ENCODE measurements at regions not wholly inside any gene's neighbourhood (a gene's known extent, or its start where the extent isn't known, plus 50 kb on each side); places are given as distances from the start of the nearest gene placed in this dataset.
"Not testable (repeated sequence)": the region's sequence is repeated elsewhere in the genome, so short reads cannot be mapped to it uniquely, and the experiment has no call there.

DNA sequence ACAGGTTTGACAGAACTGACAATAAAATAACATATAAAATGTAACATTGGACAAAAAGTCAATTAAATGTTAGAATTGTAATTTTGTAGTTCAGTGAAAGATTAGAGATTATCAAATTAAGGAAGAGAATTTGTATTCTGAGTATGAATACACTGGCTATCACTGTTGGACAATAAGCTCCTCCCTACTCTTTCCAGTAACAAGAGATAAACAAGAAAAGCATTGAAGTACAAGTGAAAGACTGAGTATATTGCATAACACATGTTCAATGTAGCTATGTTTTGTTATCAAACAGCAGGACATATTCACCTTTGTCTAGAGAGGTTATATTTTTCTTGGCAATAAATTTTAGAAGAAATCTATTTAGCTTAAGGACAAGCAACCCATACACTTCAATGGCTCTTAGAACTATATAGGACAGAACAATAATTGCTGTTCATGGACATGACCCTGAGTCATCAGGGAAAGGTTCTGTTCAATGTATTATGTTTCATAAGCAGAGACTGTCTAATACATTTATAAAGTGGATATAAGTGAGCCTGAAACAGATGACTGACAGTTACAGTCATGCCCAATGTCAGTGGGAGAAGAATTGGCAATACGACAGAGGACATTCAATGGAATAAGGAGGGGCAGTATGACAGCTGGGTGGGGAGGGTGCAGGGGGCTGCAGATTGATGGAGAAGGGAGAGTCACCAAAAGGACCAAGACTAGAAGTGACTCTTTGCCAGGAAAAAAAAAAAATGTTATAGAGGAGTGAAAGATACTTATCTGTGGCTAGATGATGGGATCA is 520.4 kb downstream of the FRK start:
- no peak for DNase-seq

DNA sequence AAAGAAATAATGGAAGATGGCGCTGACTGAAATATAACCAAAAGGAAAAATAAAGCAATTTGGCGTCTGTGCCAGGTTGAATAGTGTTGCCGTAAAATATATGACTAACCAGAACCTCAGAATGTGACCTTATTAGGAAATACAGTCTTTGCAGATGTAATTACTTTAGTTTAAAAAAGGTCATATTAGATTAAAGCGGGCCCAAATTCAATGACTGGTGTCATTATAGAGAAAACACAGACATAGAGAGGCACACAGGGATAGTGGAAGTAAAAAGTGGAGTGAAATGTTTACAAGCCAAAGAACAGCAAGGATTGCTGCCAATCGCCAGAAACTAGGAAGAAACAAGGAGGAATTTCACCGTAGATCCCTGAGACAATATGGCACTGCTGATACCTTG is 521.2 kb downstream of the FRK start:
- DNase-seq = no peak

DNA sequence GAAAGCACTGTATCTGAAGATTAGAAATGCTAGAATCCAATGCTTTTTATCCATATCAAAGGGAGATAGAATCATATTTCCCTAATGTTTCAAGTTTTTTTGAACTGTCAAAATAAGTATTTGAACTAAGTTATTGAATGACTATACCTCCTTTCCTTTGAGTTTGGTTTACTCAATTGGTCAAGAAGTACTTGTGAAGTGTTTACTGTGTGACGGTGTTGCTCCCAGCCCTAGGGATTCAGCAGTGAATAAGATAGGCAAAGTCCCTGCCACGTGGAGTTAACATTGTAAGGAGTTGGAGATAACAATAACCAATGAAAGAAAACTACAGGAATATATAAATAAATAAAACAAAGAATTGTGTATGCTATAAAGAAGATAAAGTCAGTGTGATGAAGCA is 535.9 kb downstream of the FRK start:
- no peak for DNase-seq

DNA sequence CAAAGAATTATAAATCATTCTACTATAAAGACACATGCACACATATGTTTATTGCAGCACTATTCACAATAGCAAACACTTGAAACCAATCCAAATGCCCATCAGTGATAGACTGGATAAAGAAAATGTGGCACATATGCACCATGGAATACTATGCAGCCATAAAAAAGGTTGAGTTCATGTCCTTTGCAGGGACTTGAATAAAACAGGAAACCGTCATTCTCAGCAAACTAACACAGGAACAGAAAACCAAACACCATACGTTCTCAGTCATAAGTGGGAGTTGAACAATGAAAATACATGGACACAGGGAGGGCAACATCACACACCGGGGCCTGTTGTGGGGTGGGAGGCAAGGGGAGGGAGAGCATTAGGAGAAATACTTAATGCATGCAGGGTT is 538.9 kb downstream of the FRK start:
- not testable (repeated sequence) for DNase-seq

DNA sequence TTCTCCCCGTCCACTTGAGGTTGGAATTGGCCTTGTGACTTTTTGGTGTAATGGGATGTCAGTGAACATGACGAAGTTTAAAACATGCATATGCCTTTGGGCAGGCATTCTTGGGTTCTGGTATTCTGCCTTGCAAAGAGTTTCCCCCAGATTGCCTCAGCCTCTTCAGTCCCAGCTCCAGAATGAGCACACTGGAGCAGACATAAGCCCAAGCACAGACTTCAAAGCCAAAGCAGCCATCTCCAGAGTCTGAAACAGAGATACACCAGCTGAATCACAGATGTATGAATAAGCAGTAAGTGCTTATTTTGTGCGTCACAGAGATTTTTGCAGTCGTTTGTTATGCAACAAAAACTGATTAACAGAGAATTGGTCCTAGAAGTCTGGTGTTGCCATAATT is 546.0 kb downstream of the FRK start:
- no peak for DNase-seq

DNA sequence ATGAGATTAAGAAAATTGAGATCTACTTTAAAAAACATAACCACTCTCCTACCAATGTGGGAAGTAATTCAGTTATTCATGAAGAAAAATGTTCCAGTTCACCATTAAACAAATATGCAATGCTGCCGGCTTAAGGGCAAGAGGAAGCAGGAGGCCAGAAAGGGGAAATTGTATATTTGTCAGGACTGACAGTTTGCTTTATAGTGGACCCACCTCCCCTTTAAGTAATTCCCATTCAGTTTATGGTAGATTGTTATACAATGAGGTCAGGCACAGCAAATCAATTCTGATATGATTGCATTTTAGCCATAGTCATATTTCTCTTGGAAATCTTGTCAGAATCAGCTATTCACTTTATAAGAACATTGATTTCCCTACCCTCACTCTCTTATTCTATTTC is 547.8 kb downstream of the FRK start:
- no peak for DNase-seq

DNA sequence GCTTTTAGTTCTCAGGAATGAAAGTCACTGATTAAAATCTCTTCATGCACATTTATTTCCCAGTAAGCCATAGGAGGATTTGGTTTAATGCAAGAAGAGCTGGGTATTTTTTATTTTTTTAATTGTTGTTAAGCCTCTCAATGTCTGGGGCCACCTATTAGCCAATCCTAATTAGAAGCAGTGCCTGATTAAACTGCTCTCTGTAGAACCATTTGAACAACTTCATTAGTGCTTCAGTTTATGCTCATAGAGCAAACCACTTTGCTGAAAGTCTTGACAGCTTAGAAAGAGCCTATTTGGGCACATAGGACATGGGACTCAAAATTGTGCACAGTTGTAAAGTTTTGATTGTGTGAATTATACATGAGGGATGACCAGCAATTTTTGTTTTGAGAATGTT is 548.9 kb downstream of the FRK start:
- no peak for DNase-seq

DNA sequence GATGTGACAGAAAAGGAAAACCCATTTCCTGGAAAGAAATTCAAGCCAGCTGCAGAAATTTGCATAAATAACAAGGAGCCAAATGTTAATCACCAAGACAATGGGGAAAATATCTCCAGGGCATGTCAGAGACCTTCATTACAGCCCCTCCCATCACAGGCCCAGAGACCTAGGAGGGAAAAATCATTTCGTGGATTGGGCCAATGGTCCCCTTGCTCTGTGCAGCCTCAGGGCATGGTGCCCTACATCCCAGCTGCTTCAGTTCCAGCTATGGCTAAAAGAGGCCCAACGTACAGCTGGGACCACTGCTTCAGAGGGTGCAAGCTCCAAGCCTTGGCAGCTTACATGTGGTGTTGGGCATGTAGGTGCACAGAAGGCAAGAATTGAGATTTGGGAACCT is 558.3 kb downstream of the FRK start:
- DNase-seq = not testable (repeated sequence)

DNA sequence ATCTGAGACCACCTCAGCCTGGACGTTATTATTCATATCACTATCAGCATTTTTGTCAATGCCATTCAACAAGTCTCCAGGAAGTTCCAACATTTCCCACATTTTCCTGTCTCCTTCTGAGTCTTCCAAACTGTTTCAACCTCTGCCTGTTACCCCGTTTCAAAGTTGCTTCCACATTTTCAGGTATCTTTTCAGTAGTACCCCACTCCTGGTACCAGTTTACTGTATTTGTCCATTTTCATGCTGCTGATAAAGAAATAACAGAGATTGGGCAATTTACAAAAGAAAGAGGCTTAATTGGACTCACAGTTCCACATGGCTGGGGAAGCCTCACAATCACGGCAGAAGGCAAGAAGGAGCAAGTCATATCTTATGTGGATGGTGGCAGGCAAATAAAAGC is 565.5 kb downstream of the FRK start:
- no peak for DNase-seq

DNA sequence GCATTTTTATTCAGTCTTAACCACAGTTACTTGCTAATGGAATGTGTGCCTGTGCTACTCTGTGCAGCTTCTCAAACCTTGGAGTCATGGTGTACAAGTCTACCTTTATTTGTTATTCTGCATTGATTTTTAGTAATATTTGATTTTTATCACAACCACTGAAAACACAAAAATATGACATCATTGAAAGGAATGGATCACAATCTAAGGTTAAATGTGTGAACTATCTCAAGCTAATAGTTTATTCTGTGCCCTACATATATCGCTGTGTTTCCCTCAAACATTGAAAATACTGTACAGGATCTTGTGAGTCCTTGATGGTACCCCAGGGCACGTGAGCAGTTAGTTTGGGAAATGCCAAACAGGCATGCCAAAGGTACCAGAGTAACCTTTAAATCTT is 573.4 kb downstream of the FRK start:
- no peak for DNase-seq

DNA sequence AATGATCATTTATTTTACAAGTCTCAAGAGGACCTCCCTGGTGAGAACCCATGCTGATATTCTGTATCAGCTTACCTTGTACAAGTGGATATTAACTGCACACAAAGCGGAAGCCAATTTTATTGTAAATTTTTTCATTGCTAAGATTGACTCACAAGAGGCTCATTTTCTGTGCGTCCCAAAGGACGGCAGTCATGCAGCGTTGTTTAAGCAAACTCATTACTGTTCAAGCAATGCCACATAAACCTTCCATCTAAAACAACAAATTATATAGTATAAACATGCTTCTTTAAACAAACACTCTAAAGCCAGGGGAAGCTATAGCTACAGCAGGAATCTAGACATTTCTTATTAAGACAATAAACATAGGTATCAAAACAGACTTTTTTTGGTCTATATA is 575.3 kb downstream of the FRK start:
- DNase-seq = no peak

DNA sequence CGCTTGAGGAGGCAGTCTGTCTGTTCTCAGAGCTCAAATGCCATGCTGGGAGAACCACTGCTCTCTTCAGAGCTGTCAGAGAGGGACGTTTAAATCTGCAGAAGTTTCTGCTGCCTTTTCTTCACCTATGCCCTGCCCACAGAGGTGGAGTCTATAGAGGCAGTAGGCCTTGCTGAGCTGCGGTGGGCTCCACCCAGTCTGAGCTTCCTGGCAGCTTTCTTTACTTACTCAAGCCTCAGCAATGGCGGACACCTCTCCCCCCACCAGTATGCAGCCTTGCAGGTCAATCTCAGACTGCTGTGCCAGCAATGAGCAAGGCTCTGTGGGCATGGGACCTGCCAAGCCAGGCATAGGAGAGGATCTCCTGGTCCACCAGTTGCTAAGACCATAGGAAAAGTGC is 580.1 kb downstream of the FRK start:
- DNase-seq = not testable (repeated sequence)

DNA sequence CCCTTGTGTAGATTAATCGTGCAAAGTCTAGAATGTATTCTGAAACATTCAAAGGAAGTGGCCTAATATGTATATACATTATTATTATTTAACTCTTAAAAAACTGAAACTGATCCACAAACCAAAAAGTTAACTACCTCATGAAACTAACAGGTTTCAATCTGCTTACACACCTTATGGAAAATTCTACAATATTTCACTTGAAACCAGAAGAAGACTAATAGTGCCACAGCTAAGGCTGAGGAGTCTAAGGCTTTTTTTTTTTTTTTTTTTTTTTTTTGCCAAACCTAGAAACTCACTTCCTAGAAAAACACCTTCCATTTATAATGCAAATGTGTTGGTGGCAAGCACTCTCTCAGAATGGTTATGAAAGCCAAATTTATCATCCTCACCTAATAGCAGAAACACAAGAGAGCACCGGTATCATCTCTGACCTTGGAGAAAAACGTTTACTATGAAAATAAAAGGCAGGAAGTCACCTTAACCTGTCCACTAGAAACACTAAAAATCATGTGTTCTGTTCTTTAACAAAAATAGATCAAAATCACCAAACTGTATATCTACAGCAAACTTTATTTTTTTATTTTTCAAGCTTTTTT is 586.1 kb downstream of the FRK start:
- no peak for DNase-seq

DNA sequence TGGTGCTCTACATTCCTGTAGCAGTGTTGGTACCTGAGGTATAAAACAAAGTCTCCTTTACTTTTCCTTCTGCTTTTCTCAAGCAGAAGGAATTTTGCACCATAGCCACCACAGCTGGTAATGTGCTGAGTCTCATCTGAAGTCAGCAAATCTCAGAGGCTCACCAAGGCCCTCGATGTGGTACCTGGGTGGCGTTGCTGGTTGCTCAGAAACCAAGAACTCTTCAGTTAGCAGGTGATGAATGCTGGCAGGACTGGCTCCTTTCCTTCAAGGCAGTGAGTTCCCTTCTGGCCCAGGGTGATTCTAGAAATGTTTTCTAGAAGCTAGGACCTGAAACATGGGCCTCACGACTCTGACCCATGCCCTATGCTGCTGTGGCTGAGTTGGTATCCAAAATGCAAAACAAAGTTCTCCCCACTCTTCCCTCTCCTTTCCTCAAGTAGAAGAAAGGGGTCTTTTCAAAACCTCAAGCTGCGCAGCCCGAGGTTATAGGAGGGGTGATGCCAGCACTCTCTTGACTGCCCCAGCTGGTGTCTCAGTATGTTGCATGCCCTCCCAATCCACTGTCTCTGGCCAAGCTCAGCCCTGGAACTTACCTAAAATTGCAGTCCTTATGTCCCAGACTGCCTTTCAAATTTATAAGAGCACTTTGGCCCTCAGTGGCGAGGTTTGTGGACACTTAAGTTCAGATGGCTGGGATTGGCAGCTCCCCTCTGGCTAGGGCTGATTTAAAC is 592.3 kb downstream of the FRK start:
- no peak for DNase-seq

DNA sequence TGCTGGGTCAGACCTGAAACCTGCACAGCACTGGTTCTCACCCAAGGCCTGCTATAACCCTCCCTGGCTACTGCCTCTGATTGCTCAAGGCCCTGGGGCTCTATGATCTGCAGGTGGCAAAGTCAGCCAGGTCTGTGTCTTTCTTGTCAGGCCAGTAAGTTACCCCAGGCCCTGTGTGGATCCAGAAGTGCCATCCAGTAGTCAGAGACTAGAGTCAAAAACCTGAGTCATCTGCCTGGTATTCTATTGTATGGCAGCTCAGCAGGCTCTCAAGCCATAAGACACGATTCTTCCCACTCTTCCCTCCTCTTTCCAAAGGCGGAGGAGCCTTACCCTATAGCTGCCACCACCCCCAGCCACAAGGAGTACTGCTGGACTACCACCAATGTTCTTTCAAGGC is 593.0 kb downstream of the FRK start:
- no peak for DNase-seq

DNA sequence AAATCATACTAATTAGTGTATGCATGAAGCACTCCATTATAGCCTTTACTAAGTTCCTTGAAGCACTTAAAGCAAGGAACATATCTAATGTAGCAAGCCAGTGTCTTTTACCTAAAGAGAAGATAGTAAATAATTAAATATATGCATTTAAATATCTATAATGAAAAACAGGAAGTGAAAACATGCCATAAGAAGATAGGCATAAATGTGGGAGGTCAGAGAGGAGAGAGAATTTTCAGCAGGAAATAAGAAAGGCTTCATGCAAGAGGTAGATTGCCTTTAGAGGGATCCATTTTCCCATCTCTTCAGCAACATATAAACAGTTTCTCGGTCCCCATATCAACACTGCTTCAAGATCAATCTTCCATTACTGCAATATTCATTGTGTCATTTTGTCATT is 599.8 kb downstream of the FRK start:
- no peak for DNase-seq

DNA sequence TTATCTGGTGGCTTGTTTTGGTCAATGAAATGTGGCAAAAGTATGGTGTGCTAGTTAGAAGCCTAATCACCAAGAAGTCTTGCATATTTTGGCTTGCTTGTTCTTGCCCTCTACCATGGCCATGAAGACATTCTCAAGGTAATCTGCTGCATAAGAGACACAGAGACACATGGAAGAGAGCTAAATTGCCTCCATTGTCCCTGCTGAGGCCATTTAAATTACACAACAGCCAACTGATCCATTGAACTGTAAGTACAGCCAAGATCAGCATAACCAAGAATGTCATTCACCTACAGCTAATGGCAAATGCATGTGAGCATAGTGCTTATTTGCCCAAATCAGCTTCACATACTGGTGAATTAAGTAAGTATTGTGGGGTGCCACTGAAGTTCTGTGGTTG is 603.8 kb downstream of the FRK start:
- DNase-seq = no peak

DNA sequence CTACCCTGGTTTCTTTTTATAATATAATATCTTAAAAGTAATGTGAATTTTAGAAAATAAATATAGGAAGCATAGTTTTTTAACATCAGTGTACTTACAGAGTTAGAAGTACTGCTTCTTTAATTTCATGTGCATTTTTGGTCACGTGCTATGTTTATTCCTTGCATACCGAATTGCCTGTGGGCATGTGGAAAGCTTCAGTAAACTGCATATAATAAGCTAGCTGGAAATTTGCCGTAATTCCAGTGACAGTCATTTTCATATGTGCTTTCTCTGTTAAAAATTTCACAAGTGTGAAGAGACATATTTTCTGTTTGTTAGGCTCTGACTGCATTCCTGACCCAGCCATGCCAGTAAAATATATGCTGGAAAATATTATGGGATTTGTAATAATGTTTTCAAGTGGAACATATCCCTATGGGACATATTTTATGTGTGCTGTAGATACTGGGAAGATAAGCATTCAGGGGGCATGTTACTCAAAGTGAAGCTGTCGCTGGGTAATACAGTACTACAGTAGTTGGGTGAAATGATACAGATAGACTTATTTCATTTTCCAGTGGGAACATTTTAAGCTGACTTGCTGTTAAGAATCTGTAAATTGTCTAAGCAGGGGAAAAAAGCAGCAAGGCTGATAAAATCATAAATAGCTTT is 616.7 kb downstream of the FRK start:
- no peak for DNase-seq

DNA sequence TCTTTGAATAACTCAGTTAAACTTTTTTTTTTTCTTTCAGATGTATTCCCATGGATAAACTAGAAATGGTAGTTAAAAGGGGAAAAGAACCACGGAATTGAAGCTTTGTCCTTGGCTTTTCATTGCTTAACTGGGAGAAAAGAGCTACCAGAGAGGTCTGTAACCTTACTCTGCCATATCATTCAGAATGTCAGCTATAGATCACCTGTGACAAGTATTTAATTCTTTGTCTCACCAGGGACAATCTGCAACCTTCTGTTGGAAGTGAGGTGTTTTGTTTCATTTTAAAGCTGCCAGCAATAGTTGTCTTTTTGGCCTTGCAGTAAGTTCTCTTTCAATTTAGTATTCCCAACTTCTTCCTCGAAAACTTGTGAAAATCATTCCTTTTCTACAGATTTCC is 618.4 kb downstream of the FRK start:
- no peak for DNase-seq

DNA sequence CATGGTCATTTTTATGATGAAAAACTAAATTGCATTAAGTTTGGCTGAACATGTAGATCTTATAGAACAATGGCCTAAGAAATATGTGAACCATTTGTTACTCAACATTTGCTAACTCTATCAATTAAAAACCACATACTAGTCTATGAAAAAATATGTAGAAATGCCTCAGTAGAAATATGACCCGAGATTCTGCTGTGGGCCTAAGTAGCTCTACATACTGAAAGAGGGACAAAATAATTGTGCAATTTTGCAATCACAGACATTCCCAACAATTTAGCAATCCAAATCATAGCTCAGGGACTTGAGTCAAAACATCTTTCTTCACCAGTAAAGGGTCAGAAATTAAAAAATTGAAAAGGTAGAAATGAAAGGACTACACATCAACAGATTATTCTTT is 619.0 kb downstream of the FRK start:
- DNase-seq = no peak

DNA sequence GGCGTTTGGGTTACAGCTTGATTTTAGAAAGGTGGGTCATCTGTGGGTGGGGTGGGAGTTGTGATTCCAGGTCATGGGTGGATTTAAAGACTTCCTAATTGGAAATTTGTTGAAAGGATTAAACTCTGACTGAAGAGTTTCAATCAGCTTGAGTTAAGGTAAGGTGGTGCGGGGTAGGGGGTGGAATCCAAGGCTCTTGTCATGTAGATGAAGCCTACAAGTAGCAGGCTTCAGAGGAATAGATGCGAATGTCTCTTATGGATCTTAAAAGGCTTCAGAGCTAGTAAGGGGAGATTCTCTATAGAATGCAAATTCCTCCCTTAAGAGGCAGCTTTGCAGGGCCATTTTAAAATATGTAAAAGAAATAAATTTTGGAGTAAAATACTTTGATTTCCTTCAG is 645.3 kb downstream of the FRK start:
- no peak for DNase-seq

DNA sequence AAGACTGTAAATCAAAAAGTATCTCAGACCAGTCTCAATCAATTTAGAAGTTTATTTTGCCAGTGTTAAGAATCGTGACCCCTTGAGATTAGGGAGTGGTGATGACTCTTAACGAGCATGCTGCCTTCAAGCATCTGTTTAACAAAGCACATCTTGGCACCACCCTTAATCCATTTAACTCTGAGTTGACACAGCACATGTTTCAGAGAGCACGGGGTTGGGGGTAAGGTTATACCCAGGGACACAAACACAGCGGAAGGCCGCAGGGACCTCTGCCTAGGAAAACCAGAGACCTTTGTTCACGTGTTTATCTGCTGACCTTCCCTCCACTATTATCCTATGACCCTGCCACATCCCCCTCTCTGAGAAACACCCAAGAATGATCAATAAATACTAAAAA is 645.8 kb downstream of the FRK start:
- not testable (repeated sequence) for DNase-seq

DNA sequence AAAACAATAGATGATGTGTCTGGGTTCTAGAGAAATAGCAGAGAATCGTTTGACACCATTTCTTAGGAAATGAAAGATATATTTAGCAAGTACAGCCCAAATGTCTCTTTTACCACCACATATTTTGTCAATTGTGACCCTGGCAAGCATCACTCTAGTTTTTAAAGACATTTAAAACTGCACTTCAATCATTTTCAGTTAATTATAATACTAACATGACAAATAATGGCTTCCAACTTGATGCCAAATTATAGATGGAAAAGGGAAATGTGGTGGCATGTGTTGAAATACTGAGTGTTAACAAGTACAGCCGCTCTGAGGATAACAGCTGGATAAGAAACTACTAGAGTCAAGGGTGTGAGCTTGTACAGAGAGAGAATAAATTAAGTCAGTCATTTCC is 648.9 kb downstream of the FRK start:
- DNase-seq = no peak

DNA sequence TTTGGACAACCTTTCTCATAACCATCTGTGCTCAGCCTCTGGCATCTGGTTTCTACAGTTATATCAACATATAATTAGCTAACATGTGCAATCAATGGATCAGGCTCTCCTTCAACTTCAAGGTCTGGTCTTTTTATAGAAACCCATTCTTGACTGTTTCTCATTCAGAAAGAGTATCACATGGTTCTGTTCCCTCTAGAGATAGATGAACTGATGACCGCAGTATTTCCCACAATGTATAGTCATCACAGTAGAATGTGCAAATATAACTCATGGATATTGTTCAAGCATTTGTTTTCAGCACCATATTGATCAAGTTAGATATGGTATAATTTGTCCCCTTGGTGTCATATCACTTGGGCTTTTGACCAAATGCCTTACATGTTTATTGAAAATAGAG is 656.2 kb downstream of the FRK start:
- DNase-seq = no peak

Data from right hindlimb (tissue), 1 donor.